CD4-positive, alpha-beta T cell treated with Interleukin-6 for 4 hours (primary cell): ENCODE measurements at regions not wholly inside any gene's neighbourhood (a gene's known extent, or its start where the extent isn't known, plus 50 kb on each side); places are given as distances from the start of the nearest gene placed in this dataset.

Source experiments
- DNase-seq: peaks from one replicate; pipeline ENCODE4 v3.0.0-alpha.2; 2020; ENCODE audit warnings: mixed read lengths

GRCh38 chr17:68184816-68185436, 62.9 kb upstream of the AMZ2 start:
- peak; percentile 73 for DNase-seq

GRCh38 chr17:68185820-68186219, 62.0 kb upstream of the AMZ2 start:
- DNase-seq: no peak

GRCh38 chr17:68190495-68190894, 57.3 kb upstream of the AMZ2 start:
- DNase-seq: no peak

GRCh38 chr17:68195667-68196393, 52.0 kb upstream of the AMZ2 start:
- no peak for DNase-seq

GRCh38 chr17:68196394-68197090, 51.3 kb upstream of the AMZ2 start:
- DNase-seq: peak; percentile 37

GRCh38 chr17:68197091-68197996, 50.5 kb upstream of the AMZ2 start:
- peak; percentile 52 for DNase-seq

- DNase-seq: peak; percentile 50
Measured at GRCh38 chr17:68197997-68198930, 49.6 kb upstream of the AMZ2 start.
